Thyroid gland (tissue), 4 donors: ENCODE measurements at regions not wholly inside any gene's neighbourhood (a gene's known extent, or its start where the extent isn't known, plus 50 kb on each side); places are given as distances from the start of the nearest gene placed in this dataset.

ENCODE experiments used
- DNase-seq, 2 donors: peaks; one replicate each; pipeline ENCODE4 v3.0.0-alpha.2; 2019
- H3K27ac ChIP-seq, 3 donors: fragments of 200-600 bp; sonication (generic); 1 replicate in 2 of 3; 2 replicates in 1 of 3; pipeline ENCODE4 v1.5.1; 2016 to 2019; ENCODE audit warnings: mild to moderate bottlenecking in 1 of 3, moderate library complexity in 1 of 3
- H3K27me3 ChIP-seq: fragments of 200-600 bp; sonication (generic); one replicate; pipeline ENCODE4 v1.5.1; 2019
- H3K36me3 ChIP-seq, 2 donors: fragments of 200-600 bp; sonication (generic); one replicate each; pipeline ENCODE4 v1.5.1; 2016 to 2019
- H3K4me1 ChIP-seq, 2 donors: fragments of 200-600 bp; sonication (generic); one replicate each; pipeline ENCODE4 v1.5.1; 2017 to 2019
- H3K4me3 ChIP-seq, 3 donors: fragments of 200-600 bp; sonication (generic); replicated peaks in 1 of 3; 1 replicate in 2 of 3; 2 replicates in 1 of 3; pipeline ENCODE4 v1.5.1; 2016; ENCODE audit warnings: mild to moderate bottlenecking in 1 of 3
- H3K9me3 ChIP-seq: fragments of 200-600 bp; sonication (generic); one replicate; pipeline ENCODE4 v1.5.1; 2017
- CTCF ChIP-seq, 6 experiments: fragments of 200-600 bp in 3 of 6; fragments of 450-650 bp in 3 of 6; sonication (generic) in 3 of 6; IDR thresholded peaks; one replicate each; pipeline ENCODE4 v1.5.1; 2016 to 2019; ENCODE audit warnings: antibody characterized with exemption in 6 of 6, mild to moderate bottlenecking in 2 of 6, inconsistent platforms in 1 of 6, moderate library complexity in 1 of 6
- POLR2A ChIP-seq, 2 donors: fragments of 450-650 bp; IDR thresholded peaks; one replicate each; pipeline ENCODE4 v1.6.1; 2017; ENCODE audit warnings: antibody characterized with exemption in 2 of 2, mild to moderate bottlenecking in 2 of 2, moderate library complexity in 1 of 2
- WGBS, 2 donors: methylation state at CpG; one replicate each; pipeline ENCODE4 v1.1.5; 2017; 5-methylcytosine and 5-hydroxymethylcytosine counted together
- intact Hi-C: fragments of 100-400 bp; cut with DNase I; formaldehyde crosslinking; loops from one replicate; pipeline ENCODE4 v1.15.1; 2023

- TF ChIP-seq CTCF (IDR thresholded peaks at IDR 0.05): no peak
- TF ChIP-seq POLR2A (IDR thresholded peaks at IDR 0.05): no peak
- intact Hi-C loops: no loop called here
- Histone ChIP-seq H3K9me3 (no peaks in the 10 kb centered on the region), H3K27ac (no peak overlapping the region), H3K4me3 (no peak overlapping the region), H3K27me3 (no peaks in the 10 kb centered on the region), H3K4me1 (no peaks in the 10 kb centered on the region), H3K36me3 (no peaks in the 10 kb centered on the region)
- DNase-seq: no peak
Observed at GRCh38 chr3:16743276-16743675, 138.1 kb upstream of the DAZL start.

GRCh38 chr3:16759227-16759903 is 125.4 kb upstream of the PLCL2 start:
- intact Hi-C loops: no loop called here
- H3K27me3 ChIP-seq: no peaks in the 10 kb centered on the region
- DNase-seq: no peak
- WGBS, 2 donors: 87 to 91% methylated on average over 2 of the region's 2 CpGs
- no peaks in the 10 kb centered on the region for H3K9me3 ChIP-seq
- H3K36me3 ChIP-seq: no peaks in the 10 kb centered on the region
- H3K4me1 ChIP-seq: no peaks in the 10 kb centered on the region
- no peak for TF ChIP-seq POLR2A (IDR thresholded peaks at IDR 0.05)
- no peak for TF ChIP-seq CTCF (IDR thresholded peaks at IDR 0.05)
- no peak overlapping the region for H3K4me3 ChIP-seq
- H3K27ac ChIP-seq: no peak overlapping the region

- no peaks in the 10 kb centered on the region for H3K4me1 ChIP-seq
- H3K27me3 ChIP-seq: no peaks in the 10 kb centered on the region
- H3K27ac ChIP-seq: no peak overlapping the region
- DNase-seq: no peak
- intact Hi-C loops: no loop called here
- H3K4me3 ChIP-seq: no peak overlapping the region
- WGBS, 2 donors: 97 to 100% methylated on average over 1 of the region's 1 CpG
- H3K36me3 ChIP-seq: no peaks in the 10 kb centered on the region
- no peaks in the 10 kb centered on the region for H3K9me3 ChIP-seq
- no peak for TF ChIP-seq CTCF (IDR thresholded peaks at IDR 0.05)
- no peak for TF ChIP-seq POLR2A (IDR thresholded peaks at IDR 0.05)
Observed at GRCh38 chr3:16761571-16761970, 123.2 kb upstream of the PLCL2 start.

- WGBS, 2 donors: 95 to 100% methylated on average over 1 of the region's 1 CpG
- Histone ChIP-seq H3K9me3 (no peaks in the 10 kb centered on the region), H3K4me3 (no peak overlapping the region), H3K36me3 (no peaks in the 10 kb centered on the region), H3K27me3 (no peaks in the 10 kb centered on the region), H3K4me1 (no peaks in the 10 kb centered on the region), H3K27ac (no peak overlapping the region)
- intact Hi-C loops: no loop called here
- no peak for DNase-seq
- TF ChIP-seq CTCF (IDR thresholded peaks at IDR 0.05) (no peak), POLR2A (IDR thresholded peaks at IDR 0.05) (no peak)
Observed at GRCh38 chr3:16765661-16766060, 119.1 kb upstream of the PLCL2 start.

GRCh38 chr3:16767006-16767405 is 117.7 kb upstream of the PLCL2 start:
- H3K27me3 ChIP-seq: no peaks in the 10 kb centered on the region
- TF ChIP-seq CTCF (IDR thresholded peaks at IDR 0.05): no peak
- TF ChIP-seq POLR2A (IDR thresholded peaks at IDR 0.05): no peak
- H3K4me1 ChIP-seq: no peaks in the 10 kb centered on the region
- H3K36me3 ChIP-seq: no peaks in the 10 kb centered on the region
- DNase-seq: no peak
- no peak overlapping the region for H3K4me3 ChIP-seq
- no peaks in the 10 kb centered on the region for H3K9me3 ChIP-seq
- intact Hi-C loops: no loop called here
- 63 to 77% methylated on average over 3 of the region's 3 CpGs for WGBS, 2 donors
- H3K27ac ChIP-seq: no peak overlapping the region
